ENCODE measurements at regions not wholly inside any gene's neighbourhood (a gene's known extent, or its start where the extent isn't known, plus 50 kb on each side); places are given as distances from the start of the nearest gene placed in this dataset.

DNA sequence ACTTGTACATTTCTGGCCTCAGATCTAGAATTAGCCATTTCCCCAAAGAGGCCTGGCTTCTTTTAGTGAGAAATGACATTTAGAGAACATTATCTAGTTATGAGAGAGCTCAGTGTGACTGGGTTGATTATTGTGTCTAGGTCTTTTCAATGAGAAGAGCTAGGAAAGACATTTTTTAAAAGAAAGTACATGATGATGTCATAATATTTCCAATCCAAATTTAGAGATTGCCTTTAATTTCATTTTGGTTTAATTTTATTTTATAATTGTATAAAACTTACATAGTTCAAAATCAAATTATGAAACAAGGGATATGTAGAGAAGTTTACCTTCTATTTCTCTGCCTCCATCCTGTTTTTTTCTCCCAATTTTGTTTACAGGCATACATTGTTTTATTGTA, 354.9 kb downstream of the TMEM135 start:
- no peak for DNase-seq (ENCODE audit: extremely low read depth, low read depth)

DNA sequence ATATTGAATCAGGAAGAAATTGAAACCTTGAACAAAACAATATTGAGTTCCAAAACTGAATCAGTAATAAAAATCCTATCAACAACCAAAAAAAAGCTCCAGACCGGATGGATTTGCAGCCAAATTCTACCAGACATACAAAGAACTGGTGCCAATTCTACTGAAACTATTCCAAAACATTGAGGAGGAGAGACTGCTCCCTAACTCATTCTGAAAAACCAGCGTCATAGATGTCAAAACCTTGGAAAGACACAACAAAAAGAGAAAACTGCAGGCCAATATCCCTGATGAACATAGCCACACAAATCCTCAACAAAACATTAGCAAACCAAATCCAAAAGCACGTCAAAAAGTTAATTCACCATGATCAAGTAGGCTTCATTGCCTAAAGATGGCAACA, 353.8 kb downstream of the TMEM135 start:
- no peak for DNase-seq (ENCODE audit: extremely low read depth, low read depth)

DNA sequence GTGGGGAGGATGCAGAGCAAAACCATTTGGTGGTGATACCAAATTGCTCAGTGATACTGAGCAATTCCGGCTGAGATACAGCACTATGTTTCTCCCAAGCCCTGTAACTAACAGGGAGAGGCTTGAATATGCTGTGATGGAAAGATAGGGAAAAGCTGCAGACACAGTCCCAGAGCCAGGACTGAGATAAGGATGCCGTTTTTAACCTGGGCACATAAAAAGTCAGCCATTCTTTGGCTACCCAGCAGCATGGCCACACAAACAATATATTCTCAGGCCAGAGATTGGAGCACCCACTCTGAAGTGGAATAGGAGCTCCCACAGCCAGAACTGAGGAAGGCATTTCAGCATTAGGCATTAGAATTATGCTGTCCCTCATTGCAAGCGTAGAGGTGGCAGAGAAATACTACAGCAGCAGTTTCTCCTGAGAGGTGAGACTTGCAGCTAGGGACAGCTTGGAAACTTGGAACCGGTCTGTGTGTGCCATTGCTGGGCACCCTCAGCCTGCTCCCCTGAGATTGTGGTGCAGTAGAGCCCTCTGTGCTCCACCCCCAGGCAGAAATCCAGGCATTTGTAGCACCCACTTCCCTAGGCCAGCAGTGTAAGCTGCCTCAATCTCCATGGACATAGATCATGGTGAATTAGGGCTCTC, 346.5 kb downstream of the TMEM135 start:
- no peak for DNase-seq (ENCODE audit: extremely low read depth, low read depth)

DNA sequence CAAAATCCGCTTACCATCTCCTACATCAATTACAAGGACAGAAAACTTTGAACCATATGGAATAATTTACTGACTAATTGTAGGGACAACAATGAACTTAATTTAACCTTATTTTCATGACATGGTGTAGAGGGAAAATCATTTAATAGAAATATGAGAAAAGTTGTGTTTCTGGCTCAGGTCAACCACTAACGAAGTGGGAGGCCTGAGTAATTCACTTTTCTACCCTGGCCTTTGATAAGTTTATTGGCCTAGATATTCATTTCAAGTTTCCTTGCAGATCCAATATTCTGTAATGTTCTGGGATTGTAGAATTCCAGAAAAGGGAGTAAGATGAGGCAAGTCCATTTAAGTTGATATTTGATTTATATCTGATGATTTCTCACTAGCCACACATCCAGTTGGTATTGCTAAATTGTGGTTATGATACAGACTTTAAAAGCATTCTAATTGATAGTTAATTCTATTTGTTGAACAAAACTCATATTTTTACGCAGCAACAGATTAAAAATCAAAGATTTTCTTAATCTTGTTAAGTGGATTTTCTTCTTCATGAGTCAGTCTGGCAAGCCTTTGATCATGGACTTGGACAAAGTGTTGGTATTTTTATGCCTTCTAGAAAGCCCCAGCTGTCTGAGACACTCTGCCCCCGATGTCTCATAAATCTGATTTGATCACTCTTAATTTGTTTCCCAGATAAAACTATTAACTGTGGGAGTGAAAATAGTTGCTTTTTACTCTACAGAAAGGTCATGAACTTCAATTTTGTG, 336.5 kb downstream of the TMEM135 start:
- no peak for DNase-seq (ENCODE audit: extremely low read depth, low read depth)

Small RNA genes in the stretch of these regions (small RNA-seq; reads per million reads assigned to genes)
- gene AP000676.1: 0 reads per million in 2 experiments
- gene RF00026: 0 reads per million in 2 experiments
- 0 reads per million in 2 experiments for gene RNU6-1135P
